Upper lobe of right lung (tissue), 1 donor: ENCODE measurements at regions not wholly inside any gene's neighbourhood (a gene's known extent, or its start where the extent isn't known, plus 50 kb on each side); places are given as distances from the start of the nearest gene placed in this dataset.

ENCODE experiments used
- ATAC-seq: fragments of 200-7000 bp; cut with Tn5 transposase; one replicate; pipeline ENCODE4 v1.9.1; 2020; ENCODE audit warnings: mild to moderate bottlenecking, moderate library complexity
- DNase-seq: peaks from one replicate; pipeline ENCODE4 v3.0.0-alpha.2; 2020
- H3K27ac ChIP-seq: fragments of 200-600 bp; one replicate; pipeline ENCODE4 v1.8.0; 2022
- H3K27me3 ChIP-seq: fragments of 200-600 bp; one replicate; pipeline ENCODE4 v1.8.0; 2022; ENCODE audit warnings: mild to moderate bottlenecking
- H3K36me3 ChIP-seq: fragments of 200-600 bp; one replicate; pipeline ENCODE4 v1.8.0; 2022
- H3K4me1 ChIP-seq: fragments of 200-600 bp; one replicate; pipeline ENCODE4 v1.8.0; 2022
- H3K4me3 ChIP-seq: fragments of 200-600 bp; one replicate; pipeline ENCODE4 v1.8.0; 2022; ENCODE audit warnings: mild to moderate bottlenecking
- H3K9me3 ChIP-seq: fragments of 200-600 bp; one replicate; pipeline ENCODE4 v1.8.0; 2022
- intact Hi-C: fragments of 100-400 bp; cut with DNase I; formaldehyde crosslinking; loops from one replicate; pipeline ENCODE4 v1.11.0; 2022
- TF ChIP-seq, protein P1 (sequence below): fragments of 200-600 bp; IDR thresholded peaks from one replicate; pipeline ENCODE4 v1.8.0; 2022; ENCODE audit warnings: antibody characterized with exemption
- donor health status: DM: no; HTN: yes; CAD: no; lungs with severe emphysema.

DNA sequence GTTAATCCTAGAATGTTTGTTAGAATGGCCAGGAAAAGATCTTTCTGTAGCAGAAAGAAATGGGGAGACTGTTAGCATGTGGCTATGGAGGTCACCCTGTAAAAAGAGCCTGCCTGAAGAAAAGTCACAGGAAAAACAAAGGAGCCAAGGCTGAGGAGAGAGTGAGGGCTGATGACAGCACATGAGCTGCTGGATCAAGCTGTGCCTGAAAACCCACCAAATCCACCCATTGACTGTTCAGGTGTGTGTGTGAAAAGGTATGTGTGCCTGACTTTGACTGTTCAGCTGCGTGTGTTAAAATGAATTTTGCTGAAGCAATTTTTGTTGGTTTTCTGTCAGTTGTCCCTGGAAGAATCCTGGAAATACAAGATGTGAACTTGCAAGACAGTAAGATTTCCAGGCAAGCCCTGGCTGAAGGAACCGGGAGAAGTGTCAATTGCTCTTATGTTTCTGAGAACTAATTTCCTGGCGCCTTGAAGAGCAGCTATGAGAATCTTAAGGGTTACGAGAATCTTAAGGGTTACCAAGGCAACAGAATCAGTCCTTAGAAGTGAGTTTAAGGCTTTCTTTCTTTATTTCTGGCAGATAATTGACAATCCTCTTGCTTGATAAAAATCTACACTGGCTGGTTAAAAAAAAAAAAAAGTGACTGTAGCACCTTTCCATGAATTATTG is 73.0 kb upstream of the LGALSL start:
- no peak for DNase-seq
- peaks cover 3% of the 10 kb centered on the region for H3K4me1 ChIP-seq
- peak; percentile 32 for ATAC-seq
- H3K9me3 ChIP-seq = no peaks in the 10 kb centered on the region
- TF ChIP-seq, protein P1, sequence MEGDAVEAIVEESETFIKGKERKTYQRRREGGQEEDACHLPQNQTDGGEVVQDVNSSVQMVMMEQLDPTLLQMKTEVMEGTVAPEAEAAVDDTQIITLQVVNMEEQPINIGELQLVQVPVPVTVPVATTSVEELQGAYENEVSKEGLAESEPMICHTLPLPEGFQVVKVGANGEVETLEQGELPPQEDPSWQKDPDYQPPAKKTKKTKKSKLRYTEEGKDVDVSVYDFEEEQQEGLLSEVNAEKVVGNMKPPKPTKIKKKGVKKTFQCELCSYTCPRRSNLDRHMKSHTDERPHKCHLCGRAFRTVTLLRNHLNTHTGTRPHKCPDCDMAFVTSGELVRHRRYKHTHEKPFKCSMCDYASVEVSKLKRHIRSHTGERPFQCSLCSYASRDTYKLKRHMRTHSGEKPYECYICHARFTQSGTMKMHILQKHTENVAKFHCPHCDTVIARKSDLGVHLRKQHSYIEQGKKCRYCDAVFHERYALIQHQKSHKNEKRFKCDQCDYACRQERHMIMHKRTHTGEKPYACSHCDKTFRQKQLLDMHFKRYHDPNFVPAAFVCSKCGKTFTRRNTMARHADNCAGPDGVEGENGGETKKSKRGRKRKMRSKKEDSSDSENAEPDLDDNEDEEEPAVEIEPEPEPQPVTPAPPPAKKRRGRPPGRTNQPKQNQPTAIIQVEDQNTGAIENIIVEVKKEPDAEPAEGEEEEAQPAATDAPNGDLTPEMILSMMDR = no peak
- intact Hi-C loops = no loop called here
- H3K36me3 ChIP-seq = no peaks in the 10 kb centered on the region
- H3K27ac ChIP-seq = no peak overlapping the region
- no peaks in the 10 kb centered on the region for H3K27me3 ChIP-seq
- H3K4me3 ChIP-seq = no peak overlapping the region

DNA sequence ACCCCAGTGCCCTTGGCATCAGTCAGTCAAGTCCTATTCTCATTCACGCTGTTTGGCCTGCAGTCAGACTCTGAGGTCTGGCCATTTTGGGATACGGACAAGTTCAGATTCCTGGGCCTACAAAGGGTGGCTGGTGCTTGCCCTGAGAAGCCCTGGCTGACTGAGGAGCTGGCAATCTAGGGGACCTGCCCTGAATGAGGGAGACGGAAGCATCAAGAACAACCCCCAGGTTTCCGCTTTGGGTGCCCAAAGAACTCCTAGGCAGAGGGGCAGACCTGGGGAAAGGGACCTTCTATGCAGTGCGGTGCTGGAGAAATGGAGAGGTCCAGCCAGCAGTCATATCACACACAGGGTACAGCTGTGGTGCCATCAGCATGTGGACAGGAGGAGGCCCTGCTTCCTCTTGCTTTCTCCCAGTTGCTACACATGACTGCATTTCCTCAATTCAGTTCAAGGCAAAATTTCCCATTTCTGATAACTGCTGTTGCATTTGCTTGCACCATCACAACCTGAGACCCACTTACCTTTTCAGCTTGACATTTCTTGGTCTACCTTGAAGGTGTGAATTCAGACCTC is 70.9 kb upstream of the LGALSL start:
- ATAC-seq (peak; percentile 84), DNase-seq (no peak)
- intact Hi-C loops = no loop called here
- no peaks in the 10 kb centered on the region for H3K9me3 ChIP-seq
- H3K27ac ChIP-seq = no peak overlapping the region
- peaks cover 3% of the 10 kb centered on the region for H3K4me1 ChIP-seq
- no peak overlapping the region for H3K4me3 ChIP-seq
- H3K27me3 ChIP-seq = no peaks in the 10 kb centered on the region
- H3K36me3 ChIP-seq = no peaks in the 10 kb centered on the region
- TF ChIP-seq, protein P1 = no peak

- no peaks in the 10 kb centered on the region for H3K9me3 ChIP-seq
- ATAC-seq (no peak), DNase-seq (no peak)
- H3K27me3 ChIP-seq = no peaks in the 10 kb centered on the region
- intact Hi-C loops = no loop called here
- no peaks in the 10 kb centered on the region for H3K36me3 ChIP-seq
- H3K4me1 ChIP-seq = peaks cover 3% of the 10 kb centered on the region
- no peak overlapping the region for H3K27ac ChIP-seq
- H3K4me3 ChIP-seq = no peak overlapping the region
- TF ChIP-seq, protein P1 = no peak
Observed at GRCh38 chr2:64383881-64384280, 70.1 kb upstream of the LGALSL start.

GRCh38 chr2:64386676-64387075 is 67.3 kb upstream of the LGALSL start:
- Histone ChIP-seq H3K36me3 (no peaks in the 10 kb centered on the region), H3K27me3 (no peaks in the 10 kb centered on the region), H3K27ac (no peak overlapping the region), H3K4me1 (no peaks in the 10 kb centered on the region), H3K9me3 (no peaks in the 10 kb centered on the region), H3K4me3 (no peak overlapping the region)
- intact Hi-C loops = no loop called here
- TF ChIP-seq, protein P1 = no peak
- no peak for DNase-seq
- ATAC-seq = no peak

DNA sequence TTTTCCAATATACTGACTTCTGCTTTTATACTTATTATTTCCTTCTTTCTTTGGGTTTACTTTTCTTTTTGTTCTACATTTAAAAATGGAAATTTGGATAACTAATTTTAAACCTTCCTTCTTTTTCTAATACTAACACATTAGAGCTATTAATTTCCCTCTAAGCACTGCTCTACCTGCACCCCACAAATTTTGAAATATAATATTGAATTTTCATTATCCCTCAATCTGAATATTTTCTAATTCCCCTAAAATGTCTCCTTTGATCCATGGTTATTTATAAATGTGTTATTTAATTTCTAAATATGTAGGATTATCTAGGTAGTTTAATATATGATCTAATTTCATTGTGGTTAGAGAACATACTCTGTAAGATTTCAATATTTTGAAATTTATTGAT is 63.4 kb upstream of the LGALSL start:
- no peak overlapping the region for H3K27ac ChIP-seq
- intact Hi-C loops = no loop called here
- ATAC-seq (no peak), DNase-seq (no peak)
- H3K9me3 ChIP-seq = no peaks in the 10 kb centered on the region
- no peaks in the 10 kb centered on the region for H3K36me3 ChIP-seq
- H3K27me3 ChIP-seq = no peaks in the 10 kb centered on the region
- H3K4me1 ChIP-seq = no peaks in the 10 kb centered on the region
- H3K4me3 ChIP-seq = no peak overlapping the region
- TF ChIP-seq, protein P1 = no peak
